ENCODE measurements at regions not wholly inside any gene's neighbourhood (a gene's known extent, or its start where the extent isn't known, plus 50 kb on each side); places are given as distances from the start of the nearest gene placed in this dataset.

DNA sequence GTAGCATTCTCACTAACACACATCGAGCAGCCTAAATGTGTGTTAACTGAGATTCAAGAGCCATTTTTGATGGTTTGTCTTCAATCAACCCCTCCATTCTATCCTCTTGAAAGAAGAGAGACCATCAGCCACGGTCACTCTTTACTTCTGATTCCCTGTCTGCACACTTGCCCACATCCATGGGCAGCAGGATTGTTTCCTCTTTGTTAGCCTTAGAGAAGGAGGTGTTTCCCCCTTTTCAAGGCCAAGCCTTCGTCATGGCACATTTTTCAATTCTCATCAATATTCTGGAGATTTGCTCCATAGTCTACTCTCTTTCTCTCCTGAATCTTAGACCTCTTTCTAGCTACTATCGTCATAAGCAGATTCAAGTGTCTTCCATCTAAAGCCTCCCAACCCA lies 522.4 kb upstream of the NAALADL2 start:
- DNase-seq = no peak
- no peaks in the 10 kb centered on the region for H3K4me1 Mint-ChIP-seq
- no peaks in the 10 kb centered on the region for H3K27me3 Mint-ChIP-seq
- H3K9me3 Mint-ChIP-seq = peaks cover 1% of the 10 kb centered on the region
- no peak overlapping the region for H3K4me3 Mint-ChIP-seq
- no peaks in the 10 kb centered on the region for H3K36me3 Mint-ChIP-seq
- no peak overlapping the region for H3K27ac Mint-ChIP-seq

- Mint-ChIP-seq H3K4me3 (no peak overlapping the region), H3K4me1 (no peaks in the 10 kb centered on the region), H3K27me3 (no peaks in the 10 kb centered on the region), H3K36me3 (no peaks in the 10 kb centered on the region), H3K27ac (no peak overlapping the region), H3K9me3 (peaks cover 1% of the 10 kb centered on the region)
- DNase-seq = no peak
Measured at GRCh38 chr3:174337227-174337626, 521.9 kb upstream of the NAALADL2 start.

GRCh38 chr3:174340624-174341587 lies 518.2 kb upstream of the NAALADL2 start:
- H3K27me3 Mint-ChIP-seq = no peaks in the 10 kb centered on the region
- no peaks in the 10 kb centered on the region for H3K9me3 Mint-ChIP-seq

DNA sequence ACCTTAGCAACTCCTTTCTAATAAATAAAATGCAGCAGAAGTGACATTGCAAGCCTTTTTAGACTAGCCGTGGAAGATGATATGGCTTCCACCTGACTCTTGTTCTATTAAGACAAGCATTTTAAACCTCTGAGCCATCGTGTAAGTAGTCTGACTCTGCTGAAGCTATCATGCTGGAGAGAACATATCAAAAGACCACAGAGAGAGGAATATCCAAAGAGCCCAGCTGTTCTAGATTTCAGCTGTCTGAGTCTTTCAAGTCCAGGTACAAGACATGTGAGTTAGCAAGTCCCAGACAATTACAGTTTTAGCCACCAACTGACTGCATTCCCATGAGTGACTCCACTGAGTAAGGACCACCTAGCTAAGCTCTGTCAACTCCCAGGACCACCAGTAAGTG lies 517.0 kb upstream of the NAALADL2 start:
- Mint-ChIP-seq H3K36me3 (no peaks in the 10 kb centered on the region), H3K27me3 (no peaks in the 10 kb centered on the region), H3K4me1 (no peaks in the 10 kb centered on the region), H3K9me3 (no peaks in the 10 kb centered on the region), H3K4me3 (no peak overlapping the region), H3K27ac (no peak overlapping the region)
- no peak for DNase-seq

More at GRCh38 chr3:174340624-174341587, 518.2 kb upstream of the NAALADL2 start:
- H3K27ac Mint-ChIP-seq = no peak overlapping the region
- no peaks in the 10 kb centered on the region for H3K36me3 Mint-ChIP-seq
- H3K4me1 Mint-ChIP-seq = no peaks in the 10 kb centered on the region
- no peak overlapping the region for H3K4me3 Mint-ChIP-seq
- no peak for DNase-seq

- Mint-ChIP-seq H3K27me3 (no peaks in the 10 kb centered on the region), H3K9me3 (no peaks in the 10 kb centered on the region), H3K4me1 (no peaks in the 10 kb centered on the region), H3K27ac (no peak overlapping the region), H3K4me3 (no peak overlapping the region), H3K36me3 (no peaks in the 10 kb centered on the region)
- no peak for DNase-seq
Measured at GRCh38 chr3:174342941-174343501, 516.1 kb upstream of the NAALADL2 start.

DNA sequence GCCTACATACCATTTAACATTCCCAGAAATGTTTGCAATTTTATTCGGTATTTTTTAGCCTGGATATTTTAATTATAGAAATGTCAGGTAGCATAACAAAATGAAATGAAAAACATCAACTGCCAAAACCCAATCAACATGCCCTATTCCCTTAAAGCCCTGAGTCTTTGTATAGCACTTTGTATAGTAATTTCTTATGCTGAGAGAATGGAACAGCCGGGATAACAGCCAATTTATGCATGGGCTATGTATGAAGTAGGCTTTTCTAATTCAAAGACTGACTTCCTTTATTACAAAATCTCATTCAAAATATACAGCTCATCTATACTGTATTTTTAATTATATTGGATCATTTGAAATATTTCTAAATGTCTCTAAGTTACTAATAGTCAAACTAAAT lies 513.0 kb upstream of the NAALADL2 start:
- DNase-seq = no peak
- Mint-ChIP-seq H3K36me3 (no peaks in the 10 kb centered on the region), H3K27ac (no peak overlapping the region), H3K4me1 (no peaks in the 10 kb centered on the region), H3K9me3 (peaks cover 3% of the 10 kb centered on the region), H3K4me3 (no peak overlapping the region), H3K27me3 (no peaks in the 10 kb centered on the region)

GRCh38 chr3:174346571-174346970 lies 512.6 kb upstream of the NAALADL2 start:
- Mint-ChIP-seq H3K4me3 (no peak overlapping the region), H3K9me3 (peaks cover 3% of the 10 kb centered on the region), H3K4me1 (no peaks in the 10 kb centered on the region), H3K36me3 (no peaks in the 10 kb centered on the region), H3K27me3 (no peaks in the 10 kb centered on the region), H3K27ac (no peak overlapping the region)
- no peak for DNase-seq

- H3K27ac Mint-ChIP-seq = no peak overlapping the region
- H3K4me3 Mint-ChIP-seq = no peak overlapping the region
- H3K4me1 Mint-ChIP-seq = no peaks in the 10 kb centered on the region
- DNase-seq = no peak
- H3K27me3 Mint-ChIP-seq = no peaks in the 10 kb centered on the region
- no peaks in the 10 kb centered on the region for H3K36me3 Mint-ChIP-seq
- H3K9me3 Mint-ChIP-seq = peaks cover 3% of the 10 kb centered on the region
Measured at GRCh38 chr3:174347474-174348138, 511.5 kb upstream of the NAALADL2 start.

- H3K9me3 Mint-ChIP-seq = peaks cover 3% of the 10 kb centered on the region
- no peaks in the 10 kb centered on the region for H3K36me3 Mint-ChIP-seq
- H3K27ac Mint-ChIP-seq = no peak overlapping the region
- no peaks in the 10 kb centered on the region for H3K4me1 Mint-ChIP-seq
- no peaks in the 10 kb centered on the region for H3K27me3 Mint-ChIP-seq
- H3K4me3 Mint-ChIP-seq = no peak overlapping the region
- no peak for DNase-seq
Measured at GRCh38 chr3:174352227-174352626, 506.9 kb upstream of the NAALADL2 start.

DNA sequence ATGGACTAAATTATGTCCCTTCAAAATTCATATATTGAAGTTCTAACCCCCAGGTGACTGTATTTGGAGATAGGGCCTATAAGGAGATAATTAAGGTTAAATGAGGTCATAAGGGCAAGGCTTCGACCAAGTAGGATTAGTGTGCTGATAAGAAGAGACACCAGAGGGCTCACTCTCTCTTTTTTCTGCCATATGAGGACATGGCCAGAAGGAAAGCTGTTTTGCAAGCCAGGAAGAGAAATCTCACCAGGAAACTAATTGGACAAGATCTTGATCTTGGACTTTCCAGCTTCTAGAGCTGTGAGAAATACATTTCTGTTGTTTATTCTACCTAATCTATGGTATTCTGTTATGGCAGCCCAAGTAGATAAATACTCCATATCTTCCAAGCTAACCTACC lies 503.6 kb upstream of the NAALADL2 start:
- Mint-ChIP-seq H3K36me3 (no peaks in the 10 kb centered on the region), H3K27me3 (no peaks in the 10 kb centered on the region), H3K4me3 (no peak overlapping the region), H3K27ac (no peak overlapping the region), H3K4me1 (no peaks in the 10 kb centered on the region), H3K9me3 (no peaks in the 10 kb centered on the region)
- no peak for DNase-seq

- no peak for DNase-seq
- Mint-ChIP-seq H3K4me3 (no peak overlapping the region), H3K9me3 (no peaks in the 10 kb centered on the region), H3K27ac (no peak overlapping the region), H3K4me1 (no peaks in the 10 kb centered on the region), H3K27me3 (no peaks in the 10 kb centered on the region), H3K36me3 (no peaks in the 10 kb centered on the region)
Measured at GRCh38 chr3:174356596-174356995, 502.5 kb upstream of the NAALADL2 start.

DNA sequence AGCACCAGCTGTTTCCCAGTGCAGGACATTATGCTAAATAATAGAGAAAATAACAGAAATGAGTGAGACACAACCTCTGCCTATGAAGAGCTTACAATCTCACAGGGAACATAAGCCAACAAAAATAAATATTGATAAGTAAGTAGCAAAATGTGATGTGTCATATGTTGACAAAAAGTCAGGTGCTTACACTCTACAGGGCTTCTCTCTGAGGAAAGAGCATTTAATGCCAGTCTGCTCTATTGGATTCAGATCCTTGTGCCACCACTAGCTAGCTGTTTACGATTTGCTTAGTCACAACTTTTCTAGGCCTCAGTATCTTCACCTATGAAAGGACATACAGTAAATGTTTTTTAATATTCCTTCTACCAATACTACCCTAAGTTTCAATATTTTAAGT lies 500.9 kb upstream of the NAALADL2 start:
- H3K4me3 Mint-ChIP-seq = no peak overlapping the region
- H3K27ac Mint-ChIP-seq = no peak overlapping the region
- no peaks in the 10 kb centered on the region for H3K36me3 Mint-ChIP-seq

GRCh38 chr3:174362556-174362955 lies 496.6 kb upstream of the NAALADL2 start:
- Mint-ChIP-seq H3K36me3 (no peaks in the 10 kb centered on the region), H3K27ac (no peak overlapping the region), H3K4me1 (no peaks in the 10 kb centered on the region), H3K9me3 (no peaks in the 10 kb centered on the region), H3K27me3 (no peaks in the 10 kb centered on the region), H3K4me3 (no peak overlapping the region)
- DNase-seq = no peak

More for the DNA sequence above, 500.9 kb upstream of the NAALADL2 start:
- no peaks in the 10 kb centered on the region for H3K9me3 Mint-ChIP-seq
- DNase-seq = no peak
- H3K27me3 Mint-ChIP-seq = no peaks in the 10 kb centered on the region
- no peaks in the 10 kb centered on the region for H3K4me1 Mint-ChIP-seq

GRCh38 chr3:174363256-174363655 lies 495.9 kb upstream of the NAALADL2 start:
- no peaks in the 10 kb centered on the region for H3K4me1 Mint-ChIP-seq
- H3K36me3 Mint-ChIP-seq = no peaks in the 10 kb centered on the region
- H3K27me3 Mint-ChIP-seq = no peaks in the 10 kb centered on the region
- peaks cover under 1% of the 10 kb centered on the region for H3K9me3 Mint-ChIP-seq
- H3K27ac Mint-ChIP-seq = no peak overlapping the region
- DNase-seq = no peak
- H3K4me3 Mint-ChIP-seq = no peak overlapping the region

DNA sequence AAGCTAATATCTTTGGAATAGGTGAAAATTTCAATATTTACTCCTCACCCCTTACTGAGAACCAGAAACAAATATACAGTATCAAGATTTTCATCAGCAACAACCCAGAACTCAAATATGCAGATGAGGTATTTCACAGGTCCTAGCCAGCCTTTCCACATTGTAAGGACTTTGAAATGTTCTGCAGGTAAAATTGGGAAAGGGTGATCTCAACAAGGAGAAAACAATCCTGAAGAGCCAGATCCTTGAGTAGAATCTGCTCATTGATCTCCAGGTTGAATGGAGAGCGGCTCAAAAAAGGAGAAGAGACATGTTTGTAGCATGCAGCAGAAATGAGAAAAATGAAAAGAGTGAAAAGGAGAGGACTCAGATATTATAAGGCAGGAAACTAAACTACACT lies 493.3 kb upstream of the NAALADL2 start:
- Mint-ChIP-seq H3K9me3 (peaks cover 6% of the 10 kb centered on the region), H3K27me3 (peaks cover 3% of the 10 kb centered on the region), H3K27ac (no peak overlapping the region), H3K36me3 (no peaks in the 10 kb centered on the region), H3K4me1 (no peaks in the 10 kb centered on the region), H3K4me3 (no peak overlapping the region)
- no peak for DNase-seq

Data from activated naive CD8-positive, alpha-beta T cell treated with anti-CD3 and anti-CD28 coated beads for 36 hours (primary cell).